AG09309 (cell line): ENCODE measurements at regions not wholly inside any gene's neighbourhood (a gene's known extent, or its start where the extent isn't known, plus 50 kb on each side); places are given as distances from the start of the nearest gene placed in this dataset.
"Not testable (repeated sequence)": the region's sequence is repeated elsewhere in the genome, so short reads cannot be mapped to it uniquely, and the experiment has no call there.

Experiments used
- DNase-seq: peaks from one replicate; pipeline ENCODE4 v3.0.0-alpha.2; 2010; ENCODE audit warnings: low read depth
- H3K4me3 ChIP-seq: 2 replicates; pipeline ENCODE4 v1.5.1; 2011; ENCODE audit warnings: mild to moderate bottlenecking, low read depth, low read length, moderate library complexity; ENCODE audit not compliant: control insufficient read depth
- TF ChIP-seq, protein P1 (sequence below): IDR thresholded peaks from 2 replicates; pipeline ENCODE4 v1.5.1; 2011; ENCODE audit warnings: mild to moderate bottlenecking, low read depth, low read length, inconsistent platforms; ENCODE audit not compliant: insufficient read depth, control insufficient read depth; ENCODE audit errors: missing control alignments

DNA sequence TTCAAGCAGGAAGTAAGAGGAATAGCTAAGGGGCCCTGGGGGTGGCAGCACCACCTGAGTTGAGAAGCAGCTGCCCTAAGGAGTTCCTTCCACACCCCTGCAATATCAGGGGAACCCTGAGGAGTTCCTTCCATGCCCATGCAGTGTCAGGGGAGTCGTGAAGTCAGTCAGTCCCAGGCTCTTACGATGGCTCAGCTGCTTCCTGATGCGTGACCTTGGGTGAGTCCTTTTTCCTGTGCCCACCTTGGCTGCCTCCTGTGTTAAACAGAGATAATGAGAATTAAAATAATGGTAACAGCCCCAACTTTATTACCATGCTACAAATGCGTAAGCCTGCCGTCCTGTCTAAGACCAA is 181.1 kb downstream of the MIAT start:
- no peak overlapping the region for H3K4me3 ChIP-seq
- no peak for DNase-seq
- TF ChIP-seq, protein P1, sequence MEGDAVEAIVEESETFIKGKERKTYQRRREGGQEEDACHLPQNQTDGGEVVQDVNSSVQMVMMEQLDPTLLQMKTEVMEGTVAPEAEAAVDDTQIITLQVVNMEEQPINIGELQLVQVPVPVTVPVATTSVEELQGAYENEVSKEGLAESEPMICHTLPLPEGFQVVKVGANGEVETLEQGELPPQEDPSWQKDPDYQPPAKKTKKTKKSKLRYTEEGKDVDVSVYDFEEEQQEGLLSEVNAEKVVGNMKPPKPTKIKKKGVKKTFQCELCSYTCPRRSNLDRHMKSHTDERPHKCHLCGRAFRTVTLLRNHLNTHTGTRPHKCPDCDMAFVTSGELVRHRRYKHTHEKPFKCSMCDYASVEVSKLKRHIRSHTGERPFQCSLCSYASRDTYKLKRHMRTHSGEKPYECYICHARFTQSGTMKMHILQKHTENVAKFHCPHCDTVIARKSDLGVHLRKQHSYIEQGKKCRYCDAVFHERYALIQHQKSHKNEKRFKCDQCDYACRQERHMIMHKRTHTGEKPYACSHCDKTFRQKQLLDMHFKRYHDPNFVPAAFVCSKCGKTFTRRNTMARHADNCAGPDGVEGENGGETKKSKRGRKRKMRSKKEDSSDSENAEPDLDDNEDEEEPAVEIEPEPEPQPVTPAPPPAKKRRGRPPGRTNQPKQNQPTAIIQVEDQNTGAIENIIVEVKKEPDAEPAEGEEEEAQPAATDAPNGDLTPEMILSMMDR: no peak

- TF ChIP-seq, protein P1: no peak
- no peak for DNase-seq
- no peak overlapping the region for H3K4me3 ChIP-seq
Measured at GRCh38 chr22:26839216-26839615, 181.8 kb downstream of the MIAT start.

DNA sequence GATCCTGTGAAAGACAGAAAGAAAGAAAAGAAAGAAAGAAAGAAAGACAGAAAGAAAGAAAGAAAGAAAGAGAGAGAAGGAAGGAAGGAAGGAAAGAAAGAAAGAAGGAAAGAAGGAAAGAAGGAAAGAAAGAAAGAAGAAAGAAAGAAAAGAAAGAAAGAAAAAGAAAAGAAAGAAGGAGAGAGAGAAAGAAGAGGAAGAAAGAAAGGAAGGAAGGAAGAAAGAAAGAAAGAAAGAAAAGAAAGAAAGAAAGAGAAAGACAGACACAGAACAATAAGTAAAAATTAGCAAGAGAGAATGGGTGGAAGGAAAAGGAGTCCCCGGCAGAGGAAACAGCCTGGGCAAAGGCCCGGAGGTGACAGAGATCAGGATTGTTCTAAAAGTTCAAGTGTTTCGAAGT is 183.4 kb downstream of the MIAT start:
- not testable (repeated sequence) for DNase-seq, H3K4me3 ChIP-seq

DNA sequence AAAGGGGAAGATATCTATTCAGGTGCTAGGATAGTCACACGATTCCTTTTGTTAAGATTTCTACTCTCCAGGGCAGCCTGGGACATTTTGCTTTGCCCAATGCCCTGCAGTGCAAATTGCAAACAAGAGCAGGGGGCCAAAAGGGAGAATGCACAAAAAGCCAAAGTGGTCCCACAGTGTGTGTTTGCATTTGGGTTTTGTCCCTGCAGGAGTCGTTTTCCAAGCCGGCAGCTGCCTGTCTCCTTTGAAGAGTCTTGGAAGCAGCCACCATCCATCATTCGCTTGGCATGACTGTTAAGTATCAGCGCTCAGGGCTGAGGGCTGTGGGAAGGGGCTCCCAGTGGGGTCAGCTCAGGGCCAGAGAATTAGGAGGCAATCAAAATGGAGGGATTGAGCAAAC is 184.7 kb downstream of the MIAT start:
- H3K4me3 ChIP-seq: no peak overlapping the region
- DNase-seq: no peak
- TF ChIP-seq, protein P1: no peak

DNA sequence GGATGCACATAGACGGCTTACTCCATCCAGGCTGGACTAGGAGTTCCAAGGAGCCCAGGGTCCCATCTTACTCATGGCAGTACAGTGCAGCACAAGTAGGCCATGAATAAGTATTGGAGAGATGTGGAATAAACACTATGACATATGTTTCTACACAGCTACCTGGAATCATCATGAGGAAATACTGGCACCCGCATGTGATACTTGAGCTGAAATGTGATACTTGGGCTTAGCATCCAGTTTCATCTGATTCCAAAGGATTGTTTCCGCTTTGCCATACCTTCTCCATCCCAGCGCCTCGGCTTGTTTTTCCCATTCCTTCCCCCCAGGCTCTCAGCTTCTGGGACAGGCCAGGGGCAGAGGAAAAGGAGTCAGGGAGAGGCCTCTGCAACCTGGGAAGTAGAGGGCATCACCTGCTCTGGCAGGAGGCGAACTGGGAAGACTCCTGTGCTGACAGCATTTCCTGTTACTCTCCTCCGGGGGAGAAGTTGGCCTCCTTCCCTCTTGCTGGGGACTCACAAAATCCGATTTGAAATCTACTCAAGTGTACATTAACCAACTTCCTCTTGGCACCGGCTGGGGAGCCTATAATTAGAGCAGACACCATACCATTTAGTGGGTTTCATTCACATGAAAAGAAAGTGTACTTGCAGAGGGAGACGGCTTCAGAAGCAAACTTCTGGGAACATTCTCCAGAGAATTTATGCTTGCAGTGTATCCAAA is 187.8 kb downstream of the MIAT start:
- TF ChIP-seq, protein P1: no peak
- DNase-seq: no peak
- no peak overlapping the region for H3K4me3 ChIP-seq

- DNase-seq: no peak
- TF ChIP-seq, protein P1: no peak
- H3K4me3 ChIP-seq: no peak overlapping the region
Measured at GRCh38 chr22:26846076-26846475, 188.7 kb downstream of the MIAT start.

DNA sequence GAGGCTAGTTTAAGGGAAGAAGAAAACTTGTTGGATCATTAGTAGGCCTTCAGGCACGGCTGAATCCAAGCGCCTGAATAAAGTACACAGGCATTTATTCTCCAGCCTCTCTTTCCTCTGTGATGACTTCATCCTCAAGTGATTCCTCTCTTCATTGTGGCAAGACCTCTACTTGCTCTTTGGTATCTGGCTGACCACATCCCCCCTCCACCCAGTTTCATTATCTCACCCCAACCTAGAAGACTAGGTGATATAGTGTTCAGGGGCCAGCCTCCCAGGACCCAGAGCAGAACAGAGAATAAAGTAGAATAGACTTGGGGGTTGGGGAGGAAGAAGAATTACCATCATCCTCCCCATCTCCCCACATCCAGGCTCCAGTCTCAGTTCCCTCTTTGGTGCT is 189.3 kb downstream of the MIAT start:
- no peak overlapping the region for H3K4me3 ChIP-seq
- TF ChIP-seq, protein P1: no peak
- no peak for DNase-seq
